HG03565 (cell line): ENCODE measurements at regions not wholly inside any gene's neighbourhood (a gene's known extent, or its start where the extent isn't known, plus 50 kb on each side); places are given as distances from the start of the nearest gene placed in this dataset.
"Not testable (repeated sequence)": the region's sequence is repeated elsewhere in the genome, so short reads cannot be mapped to it uniquely, and the experiment has no call there.

ENCODE experiments used
- ATAC-seq: cut with Tn5 transposase; IDR thresholded peaks from one replicate; pipeline ENCODE4 v1.9.1; 2021; ENCODE audit warnings: mild to moderate bottlenecking, moderate library complexity; ENCODE audit not compliant: unreplicated experiment

DNA sequence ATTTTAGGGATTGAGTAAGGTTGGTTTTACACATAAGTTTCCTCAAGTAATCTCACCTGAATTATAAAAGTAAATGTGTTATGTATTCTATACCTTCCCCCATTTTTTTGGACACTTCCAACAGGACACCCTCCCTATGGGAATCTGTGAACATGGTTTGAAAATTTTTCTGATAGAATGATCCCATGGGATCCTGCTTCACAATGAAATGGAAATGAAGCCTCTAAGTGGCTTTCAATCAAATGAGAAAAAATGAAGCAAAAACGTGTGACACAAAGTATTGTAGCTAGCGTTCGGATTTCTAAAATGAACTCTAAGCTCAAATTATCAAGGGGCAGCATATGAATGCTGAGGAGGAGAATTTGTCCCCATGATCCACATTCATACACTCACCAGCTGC lies 1006.8 kb downstream of the ADGRL2 start:
- ATAC-seq: no peak

- ATAC-seq: no peak
Measured at GRCh38 chr1:82806133-82806532, 1005.4 kb downstream of the ADGRL2 start.

- ATAC-seq: no peak
Measured at GRCh38 chr1:82801176-82801575, 1000.4 kb downstream of the ADGRL2 start.

- no peak for ATAC-seq
Measured at GRCh38 chr1:82800721-82801120, 1000.0 kb downstream of the ADGRL2 start.

GRCh38 chr1:82799261-82799660 lies 998.5 kb downstream of the ADGRL2 start:
- no peak for ATAC-seq

GRCh38 chr1:82795508-82796149 lies 994.9 kb downstream of the ADGRL2 start:
- ATAC-seq: peak; percentile 69

DNA sequence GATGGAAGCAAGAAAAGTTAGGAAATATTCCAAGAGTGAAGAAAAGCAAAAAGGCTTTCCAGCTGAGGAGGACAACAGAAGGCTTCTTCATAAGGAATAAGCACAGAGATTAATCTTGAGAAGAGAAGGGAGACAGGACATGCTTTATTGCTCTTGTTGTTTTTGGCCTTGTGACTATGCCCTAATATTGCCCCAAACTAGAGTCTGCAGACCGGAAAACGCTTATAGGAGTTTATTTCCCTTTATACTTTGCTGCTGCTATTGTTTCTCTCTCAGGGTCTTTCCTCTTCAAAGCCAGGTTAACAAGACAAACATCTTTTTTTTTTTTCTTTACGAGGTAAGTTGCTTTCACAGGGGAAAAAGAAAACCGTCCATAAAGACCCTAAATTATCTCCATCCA lies 991.4 kb downstream of the ADGRL2 start:
- no peak for ATAC-seq

DNA sequence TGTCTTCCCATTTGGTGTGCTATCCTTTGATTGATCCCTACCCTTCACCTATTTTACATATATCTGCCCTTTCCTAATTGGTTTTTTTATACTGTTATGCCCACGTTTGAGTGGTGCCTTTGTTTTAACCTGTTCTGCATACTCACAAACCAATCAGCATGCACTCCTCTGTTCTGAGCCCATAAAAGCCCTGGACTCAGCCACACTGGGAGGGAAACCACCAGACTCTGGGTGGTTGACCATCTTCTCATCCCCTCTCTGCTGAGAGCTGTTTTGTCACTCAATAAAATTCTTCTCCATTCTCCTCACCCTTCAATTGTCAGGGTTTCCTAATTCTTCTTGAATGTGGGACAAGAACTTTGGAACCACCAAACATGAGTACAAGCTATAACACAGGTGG lies 989.8 kb downstream of the ADGRL2 start:
- no peak for ATAC-seq

- ATAC-seq: no peak
Measured at GRCh38 chr1:82788660-82789059, 987.9 kb downstream of the ADGRL2 start.

GRCh38 chr1:82788038-82788437 lies 987.3 kb downstream of the ADGRL2 start:
- no peak for ATAC-seq

DNA sequence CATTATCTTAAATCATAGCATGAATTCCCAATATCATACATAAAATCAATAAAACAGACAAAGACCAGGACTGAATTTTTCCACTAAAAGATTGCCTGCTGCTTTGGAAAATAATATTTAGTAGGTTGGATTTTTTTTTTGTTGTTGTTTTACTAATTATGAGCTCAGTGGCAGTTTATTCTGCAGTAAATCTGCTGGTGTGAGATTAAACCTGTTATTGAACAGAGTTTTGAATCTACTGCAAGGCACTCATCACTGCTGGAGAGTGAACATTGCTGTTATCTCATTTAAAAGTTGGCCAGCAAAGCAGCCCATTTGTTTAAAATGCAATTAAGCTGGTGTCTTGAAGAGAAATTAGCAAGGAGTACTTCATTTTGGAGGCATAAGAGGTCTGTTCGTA lies 986.1 kb downstream of the ADGRL2 start:
- no peak for ATAC-seq

GRCh38 chr1:82785268-82785790 lies 984.6 kb downstream of the ADGRL2 start:
- ATAC-seq: no peak

DNA sequence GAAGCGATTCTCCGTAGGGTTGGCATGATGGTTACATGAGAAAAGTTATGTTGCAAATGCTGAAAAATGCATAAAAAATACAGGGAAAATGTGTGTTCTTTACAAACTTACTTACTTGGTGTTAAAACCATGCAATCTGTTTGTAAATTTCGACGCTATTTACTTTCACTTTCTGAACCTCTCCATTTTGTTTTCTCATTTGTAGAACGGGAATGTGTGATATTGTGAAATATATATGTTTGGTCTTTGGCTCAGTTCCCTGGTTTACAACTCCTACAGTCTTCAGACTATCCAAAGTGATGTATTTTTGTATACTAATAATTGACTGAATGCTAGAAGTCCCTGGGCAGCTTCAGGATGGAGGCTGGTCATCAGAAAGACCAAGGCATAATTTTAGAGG lies 982.3 kb downstream of the ADGRL2 start:
- ATAC-seq: no peak

GRCh38 chr1:82782599-82782998 lies 981.9 kb downstream of the ADGRL2 start:
- no peak for ATAC-seq

GRCh38 chr1:82778612-82779011 lies 977.9 kb downstream of the ADGRL2 start:
- no peak for ATAC-seq

DNA sequence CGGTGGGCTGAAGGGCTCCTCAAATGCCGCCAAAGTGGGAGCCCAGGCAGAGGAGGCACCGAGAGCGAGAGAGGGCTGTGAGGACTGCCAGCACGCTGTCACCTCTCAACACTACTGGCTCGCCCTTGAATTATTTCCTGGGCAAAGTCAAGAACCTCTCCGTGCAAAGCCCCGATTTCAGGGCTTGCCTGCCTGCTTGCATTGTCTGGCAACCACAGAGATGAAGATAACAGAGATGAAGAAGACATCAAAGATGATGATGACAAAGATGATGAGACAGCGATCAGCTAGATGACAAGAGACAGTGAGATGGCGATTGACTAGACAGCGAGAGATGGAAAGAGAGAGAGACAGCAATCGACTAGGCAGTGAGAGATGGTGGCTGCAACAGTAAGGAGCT lies 976.5 kb downstream of the ADGRL2 start:
- no peak for ATAC-seq

DNA sequence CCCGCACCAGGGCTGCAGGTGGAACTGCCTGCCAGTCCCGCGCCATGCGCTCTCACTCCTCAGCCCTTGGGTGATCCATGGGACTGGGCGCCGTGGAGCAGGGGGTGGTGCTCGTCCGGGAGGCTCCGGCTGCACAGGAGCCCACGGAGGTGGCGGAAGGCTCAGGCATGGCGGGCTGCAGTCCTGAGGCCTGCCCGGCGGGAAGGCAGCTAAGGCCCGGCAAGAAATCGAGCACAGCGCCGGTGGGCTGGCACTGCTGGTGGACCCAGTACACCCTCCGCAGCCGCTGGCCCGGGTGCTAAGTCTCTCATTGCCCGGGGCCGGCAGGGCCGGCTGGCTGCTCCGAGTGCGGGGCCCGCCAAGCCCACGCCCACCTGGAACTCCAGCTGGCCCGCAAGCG lies 976.0 kb downstream of the ADGRL2 start:
- not testable (repeated sequence) for ATAC-seq

GRCh38 chr1:82775406-82776000 lies 974.8 kb downstream of the ADGRL2 start:
- ATAC-seq: no peak

GRCh38 chr1:82762829-82763532 lies 962.2 kb downstream of the ADGRL2 start:
- no peak for ATAC-seq

- ATAC-seq: no peak
Measured at GRCh38 chr1:82759035-82759434, 958.3 kb downstream of the ADGRL2 start.

DNA sequence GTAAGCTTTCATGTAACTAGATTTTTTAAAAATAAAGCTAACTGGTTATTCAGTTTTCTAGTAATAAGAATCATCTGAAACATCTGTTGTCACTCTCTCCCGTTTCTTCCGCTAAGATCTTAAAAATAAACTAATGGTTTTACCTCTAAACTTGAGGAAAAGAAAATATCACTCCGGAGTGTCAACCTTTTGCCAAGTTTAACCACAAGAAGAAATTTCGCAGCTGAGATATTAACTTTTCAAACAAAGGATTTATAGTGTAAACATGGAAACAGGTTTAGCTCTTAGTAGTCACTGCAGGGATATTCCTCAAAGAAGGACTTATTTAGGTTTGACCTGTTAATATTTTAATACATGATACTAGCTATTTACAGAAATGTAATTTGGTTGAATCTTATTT lies 954.9 kb downstream of the ADGRL2 start:
- no peak for ATAC-seq

DNA sequence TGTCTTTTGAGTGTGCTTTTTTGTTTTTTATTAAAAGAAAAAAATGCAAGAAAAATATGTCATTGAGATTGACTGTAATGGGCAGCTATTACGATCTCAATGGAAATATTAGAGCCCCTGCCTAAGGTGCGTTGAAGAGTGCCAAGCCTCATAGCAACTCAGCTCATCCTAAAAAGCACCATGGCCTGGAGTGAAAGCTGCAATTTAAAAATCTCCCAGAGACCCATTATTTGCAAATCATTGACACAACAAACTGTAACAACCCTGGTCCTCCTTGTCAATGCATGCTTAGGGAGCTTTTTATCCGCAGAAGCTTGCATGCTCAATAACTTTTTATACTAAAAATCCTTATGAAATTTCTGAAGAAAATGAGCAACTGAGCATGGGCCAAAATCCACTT lies 954.5 kb downstream of the ADGRL2 start:
- no peak for ATAC-seq
